SU-DHL-6 (cell line): ENCODE measurements at regions not wholly inside any gene's neighbourhood (a gene's known extent, or its start where the extent isn't known, plus 50 kb on each side); places are given as distances from the start of the nearest gene placed in this dataset.
A peak's percentile ranks its signal among the peaks of the same experiment; 100 is the strongest.

Experiments used
- CTCF ChIP-seq: fragments of 200-600 bp; sonication (generic); IDR thresholded peaks from one replicate; pipeline ENCODE4 v1.5.1; 2017; ENCODE audit warnings: antibody characterized with exemption, mild to moderate bottlenecking, low read length, moderate library complexity; ENCODE audit not compliant: insufficient read depth, poor library complexity, severe bottlenecking
- EZH2phosphoT487 ChIP-seq: fragments of 200-600 bp; sonication (generic), shearing (Covaris generic); conservative IDR thresholded peaks from 2 replicates; pipeline ENCODE4 v1.6.1; 2018; ENCODE audit warnings: mild to moderate bottlenecking, antibody characterized with exemption, low read length, moderate library complexity, mixed read lengths

GRCh38 chr11:123301696-123302400 lies 106.8 kb upstream of the CLMP start:
- TF ChIP-seq CTCF (peak; percentile 67), EZH2phosphoT487 (no peak)
